ENCODE measurements at regions not wholly inside any gene's neighbourhood (a gene's known extent, or its start where the extent isn't known, plus 50 kb on each side); places are given as distances from the start of the nearest gene placed in this dataset.
"Not testable (repeated sequence)": the region's sequence is repeated elsewhere in the genome, so short reads cannot be mapped to it uniquely, and the experiment has no call there.

- no peak for DNase-seq (ENCODE audit: low read depth in 2 of 2)
Measured at GRCh38 chr10:61050120-61050745, 106.2 kb upstream of the RHOBTB1 start.

GRCh38 chr10:61049386-61049785 is 105.4 kb upstream of the RHOBTB1 start:
- DNase-seq (ENCODE audit: low read depth in 2 of 2), result no peak

DNA sequence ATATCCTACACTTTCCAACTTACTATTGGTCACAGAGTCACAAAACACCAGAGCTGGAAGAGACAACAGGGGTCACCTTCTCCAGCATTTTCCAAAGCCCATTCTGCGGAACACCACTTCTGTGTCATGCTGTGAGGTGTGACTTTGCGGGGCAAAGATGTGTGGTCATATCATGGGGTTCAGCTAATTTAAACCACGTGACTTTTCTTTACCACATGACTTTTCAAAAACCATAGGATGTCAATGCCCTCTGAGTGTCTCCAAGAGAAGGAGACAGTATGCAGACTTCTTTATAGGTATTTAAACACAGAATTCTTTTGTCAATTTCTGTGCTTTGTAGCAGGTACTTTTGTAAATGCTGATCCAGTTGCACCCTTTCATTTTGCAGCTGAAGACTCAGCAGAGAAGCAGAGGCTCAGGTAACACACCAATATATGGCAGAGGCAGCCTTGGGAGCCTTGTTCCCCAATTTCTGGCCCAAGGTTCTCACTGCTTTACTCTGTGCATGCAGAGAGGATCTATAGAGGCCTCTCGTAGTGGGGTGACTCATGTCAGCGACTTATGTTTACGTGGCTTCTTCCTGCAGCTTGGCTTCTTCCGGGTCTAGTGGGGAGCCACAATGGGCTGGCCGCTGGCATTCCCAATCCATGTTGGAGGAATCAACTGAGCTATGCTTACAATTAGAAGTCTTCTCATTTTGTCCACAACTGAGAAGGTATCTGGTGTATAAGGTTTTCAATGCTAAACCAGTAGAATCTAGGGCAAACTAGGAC is 104.0 kb upstream of the RHOBTB1 start:
- DNase-seq (ENCODE audit: low read depth in 2 of 2), result no peak

DNA sequence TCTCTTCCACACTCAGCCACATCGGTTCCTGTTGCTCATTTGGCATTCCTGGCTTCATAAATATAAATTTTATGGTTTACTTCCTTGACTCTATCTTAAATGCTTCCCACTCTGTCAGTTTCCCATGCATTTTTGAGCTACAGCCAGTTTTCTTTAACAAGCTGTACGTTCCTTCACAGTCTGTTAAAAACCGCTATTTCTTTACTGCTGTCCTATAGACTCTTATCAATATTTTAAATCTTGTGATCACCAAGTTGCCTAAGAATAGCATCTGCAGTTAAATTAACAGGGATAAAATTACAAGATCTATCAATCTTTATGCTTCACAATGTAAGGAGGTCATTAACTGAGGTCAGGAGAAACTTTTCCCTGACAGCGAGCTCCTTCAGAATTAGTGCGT is 103.1 kb upstream of the RHOBTB1 start:
- DNase-seq (ENCODE audit: low read depth in 2 of 2), result peak; percentile 56 to 63

DNA sequence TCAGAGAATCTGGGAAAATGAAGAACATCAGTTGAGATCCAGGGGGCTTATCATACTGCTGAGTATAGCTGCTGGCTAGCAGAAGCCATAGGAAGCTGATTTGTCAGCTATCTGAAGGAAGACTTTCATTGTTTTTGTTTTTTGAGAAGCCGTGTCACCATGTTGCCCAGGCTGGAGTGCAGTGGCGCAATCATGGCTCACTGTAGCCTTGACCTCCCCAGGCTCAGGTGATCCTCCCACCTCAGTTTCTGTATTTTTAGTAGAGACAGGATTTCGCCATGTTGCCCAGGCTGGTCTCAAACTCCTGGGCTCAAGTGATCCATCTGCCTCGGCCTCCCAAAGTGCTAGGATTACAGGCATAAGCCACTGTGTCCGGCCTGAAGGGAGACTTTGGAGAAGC is 101.5 kb upstream of the RHOBTB1 start:
- not testable (repeated sequence) for DNase-seq (ENCODE audit: low read depth in 2 of 2)

DNA sequence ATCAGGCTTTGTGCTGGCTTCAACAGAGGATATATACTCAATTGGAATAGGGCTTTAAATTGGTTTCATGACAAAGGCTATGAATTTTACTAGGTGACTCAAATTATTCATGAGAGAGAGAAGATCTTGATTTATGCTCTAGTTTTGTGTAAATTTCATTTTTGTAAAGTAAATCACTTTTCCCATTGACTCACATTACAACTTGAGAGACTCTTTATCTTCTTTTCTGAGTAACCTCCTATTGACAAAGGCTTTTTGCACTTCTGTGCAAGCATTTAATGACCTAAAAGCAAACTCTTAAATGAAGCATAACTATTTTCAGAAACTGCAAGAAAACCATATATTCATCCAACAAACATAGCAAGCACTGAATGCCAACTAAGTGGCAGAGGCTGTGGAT is 98.5 kb upstream of the RHOBTB1 start:
- DNase-seq (ENCODE audit: low read depth in 2 of 2), result no peak

DNA sequence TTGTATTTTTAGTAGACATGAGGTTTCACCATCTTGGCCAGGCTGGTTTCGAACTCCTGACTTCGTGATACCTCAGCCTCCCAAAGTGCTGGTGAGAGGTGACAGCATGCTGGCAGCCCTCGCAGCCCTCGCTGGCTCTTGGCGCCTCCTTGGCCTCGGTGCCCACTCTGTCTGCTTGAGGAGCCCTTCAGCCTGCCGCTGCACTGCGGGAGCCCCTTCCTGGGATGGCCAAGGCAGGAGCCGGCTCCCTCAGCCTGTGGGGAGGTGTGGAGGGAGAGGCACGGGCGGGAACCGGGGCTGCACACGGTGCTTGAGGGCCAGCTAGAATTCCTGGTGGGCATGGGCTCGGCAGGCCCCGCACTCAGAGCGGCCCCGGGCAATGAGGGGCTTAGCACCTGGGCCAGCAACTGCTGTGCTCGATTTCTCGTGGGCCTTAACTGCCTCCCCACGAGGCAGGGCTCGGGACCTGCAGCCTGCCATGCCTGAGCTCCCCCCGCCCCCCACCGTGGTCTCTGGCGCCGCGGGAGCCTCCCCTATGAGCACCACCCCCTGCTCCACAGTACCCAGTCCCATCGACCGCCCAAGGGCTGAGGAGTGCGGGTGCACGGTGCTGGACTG is 96.5 kb upstream of the RHOBTB1 start:
- DNase-seq (ENCODE audit: low read depth in 2 of 2), result no peak

GRCh38 chr10:61039868-61040267 is 95.9 kb upstream of the RHOBTB1 start:
- DNase-seq (ENCODE audit: low read depth in 2 of 2), result no peak

DNA sequence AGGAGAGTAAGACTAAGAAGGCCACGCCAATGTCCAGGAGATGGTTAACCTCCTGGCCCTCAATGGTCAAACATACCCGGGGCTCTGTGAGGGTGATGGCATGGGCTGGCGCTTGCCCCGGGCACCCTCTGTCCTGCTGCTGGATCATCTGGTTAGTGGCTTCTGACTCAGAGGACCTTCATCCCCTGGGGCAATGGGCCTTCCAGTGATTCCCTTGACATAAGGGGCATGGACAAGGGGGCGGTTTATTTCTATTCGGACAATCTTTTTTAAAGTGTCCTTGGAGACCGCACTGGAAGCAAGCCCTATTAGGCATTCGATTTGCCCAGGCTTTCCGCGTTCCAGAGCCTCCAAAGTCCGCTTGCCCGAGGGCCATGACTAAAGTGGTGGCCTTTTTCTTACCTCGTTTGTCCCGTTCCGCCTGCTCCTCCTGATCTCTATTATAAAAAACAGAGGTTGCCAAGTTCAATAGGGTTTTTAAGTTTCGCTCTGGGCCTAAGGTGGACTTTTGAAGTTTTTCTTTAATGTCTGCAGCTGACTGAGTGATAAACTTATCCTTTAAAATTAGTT is 93.4 kb upstream of the RHOBTB1 start:
- DNase-seq (ENCODE audit: low read depth in 2 of 2), result not testable (repeated sequence)

DNA sequence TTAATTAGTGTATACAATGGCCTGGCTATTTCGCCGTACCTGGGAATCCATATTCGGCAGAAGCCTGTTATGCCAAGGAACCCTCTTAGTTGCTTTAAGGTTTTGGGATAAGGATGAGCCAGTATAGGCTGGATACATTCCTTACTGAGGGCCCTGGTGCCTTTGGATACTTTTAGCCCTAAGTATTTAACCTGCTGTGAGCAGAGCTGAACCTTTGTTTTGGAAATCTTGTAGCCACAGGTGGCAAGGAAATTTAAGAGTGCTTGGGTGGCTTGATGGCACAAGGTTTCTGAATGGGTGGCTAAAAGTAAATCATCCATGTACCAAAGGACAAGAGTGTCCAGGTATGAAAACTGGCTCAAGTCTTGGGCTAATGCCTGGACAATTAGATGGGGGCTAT is 92.2 kb upstream of the RHOBTB1 start:
- not testable (repeated sequence) for DNase-seq (ENCODE audit: low read depth in 2 of 2)

- DNase-seq (ENCODE audit: low read depth in 2 of 2), result no peak
Measured at GRCh38 chr10:61031341-61031740, 87.4 kb upstream of the RHOBTB1 start.

DNA sequence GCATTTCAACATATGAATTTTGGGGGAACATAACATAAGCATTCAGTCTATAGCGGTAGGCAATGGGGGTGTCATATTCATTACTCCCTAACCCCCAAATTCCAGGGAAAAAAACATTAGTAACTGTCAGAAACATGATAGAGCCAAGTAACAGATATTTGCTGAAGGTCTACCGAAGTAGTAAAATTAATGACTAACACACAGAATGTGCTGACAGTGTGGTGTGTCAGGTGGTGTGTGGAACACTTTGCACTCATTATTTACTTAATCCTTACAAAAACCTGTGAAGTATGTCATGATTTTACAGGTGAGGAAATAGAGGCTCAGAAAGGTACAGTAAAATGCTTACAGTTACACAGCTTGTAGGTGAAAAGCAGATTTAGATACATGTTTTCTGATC is 85.4 kb upstream of the RHOBTB1 start:
- no peak for DNase-seq (ENCODE audit: low read depth in 2 of 2)

DNA sequence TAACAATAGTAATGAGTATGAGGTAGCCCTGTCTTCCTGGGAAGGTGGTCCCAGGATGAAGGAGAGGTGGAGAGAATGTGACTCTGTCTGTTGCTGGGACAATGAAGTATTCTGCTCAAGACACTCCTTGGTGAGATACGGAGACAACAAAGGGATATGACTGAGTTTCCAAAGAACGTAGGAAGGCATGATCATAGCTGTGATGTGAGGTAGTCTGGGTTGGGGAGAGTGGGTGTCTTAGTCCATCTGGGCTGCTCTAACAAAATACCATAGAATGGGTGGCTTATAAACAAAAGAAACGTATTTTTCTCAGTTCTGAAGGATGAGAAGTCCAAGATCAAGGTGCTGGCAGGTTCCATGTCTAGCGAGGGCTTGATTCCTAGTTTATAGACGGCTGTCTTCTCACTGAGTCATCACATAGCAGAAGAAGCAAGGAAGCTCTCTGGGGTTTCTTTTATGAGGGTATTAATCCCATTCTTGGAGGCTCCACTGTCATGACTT is 84.9 kb upstream of the RHOBTB1 start:
- DNase-seq (ENCODE audit: low read depth in 2 of 2), result no peak

- peak; percentile 5 to 8 for DNase-seq (ENCODE audit: low read depth in 2 of 2)
Measured at GRCh38 chr10:61024856-61025201, 80.8 kb upstream of the RHOBTB1 start.

- no peak for DNase-seq (ENCODE audit: low read depth in 2 of 2)
Measured at GRCh38 chr10:61024151-61024855, 80.3 kb upstream of the RHOBTB1 start.

DNA sequence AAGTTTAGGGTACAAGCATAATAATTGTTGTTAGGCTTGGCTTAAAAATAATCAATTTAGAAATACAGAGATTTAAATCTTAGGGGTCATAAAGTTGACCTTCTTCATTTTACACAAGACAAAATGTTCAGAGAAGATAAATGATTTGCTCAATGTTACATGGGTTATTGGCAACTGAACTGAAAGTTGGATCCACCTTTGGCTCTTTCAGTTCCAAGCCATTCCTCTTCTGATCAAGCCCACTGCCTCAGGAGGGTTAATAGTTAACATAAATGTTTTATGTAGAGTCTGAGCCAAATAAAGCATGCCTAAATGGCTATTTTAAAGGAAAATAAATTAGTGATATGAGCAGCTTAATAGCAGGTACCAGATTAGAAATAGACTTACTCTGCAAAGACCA is 79.1 kb upstream of the RHOBTB1 start:
- DNase-seq (ENCODE audit: low read depth in 2 of 2), result no peak

GRCh38 chr10:61021926-61022325 is 77.9 kb upstream of the RHOBTB1 start:
- no peak for DNase-seq (ENCODE audit: low read depth in 2 of 2)

DNA sequence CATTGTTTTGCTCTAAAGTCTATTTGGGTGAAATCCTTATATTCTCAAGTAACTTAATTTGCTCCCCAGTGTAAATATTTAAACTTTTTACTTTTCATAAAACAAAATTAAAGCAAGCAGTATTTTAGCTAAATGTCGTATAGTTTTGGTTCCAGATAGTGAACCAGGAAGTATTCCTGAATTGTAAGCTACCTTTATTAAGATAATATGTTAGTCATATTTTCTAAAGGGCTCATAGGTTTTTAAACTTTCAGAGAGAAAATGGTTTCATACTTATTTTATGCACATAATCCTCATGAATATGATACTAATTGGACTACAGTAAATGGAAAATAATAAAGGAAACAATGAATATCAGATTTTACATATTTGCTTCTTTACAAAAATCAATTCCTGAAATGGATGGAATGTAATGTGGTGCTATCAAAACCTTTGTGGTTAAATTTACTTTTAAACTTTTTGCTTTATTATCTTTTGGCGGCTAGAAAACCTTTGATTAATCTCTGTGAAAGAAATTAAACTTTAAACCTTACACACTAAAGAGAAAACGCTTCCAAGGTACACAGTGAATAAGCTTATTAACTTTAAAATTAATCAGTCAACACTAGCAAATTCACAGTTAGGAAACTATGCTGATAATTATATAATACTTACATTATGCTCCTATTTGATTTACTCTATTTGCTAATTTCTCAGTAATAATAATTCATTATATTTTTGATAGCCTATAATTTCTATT is 76.6 kb upstream of the RHOBTB1 start:
- DNase-seq (ENCODE audit: low read depth in 2 of 2), result no peak

DNA sequence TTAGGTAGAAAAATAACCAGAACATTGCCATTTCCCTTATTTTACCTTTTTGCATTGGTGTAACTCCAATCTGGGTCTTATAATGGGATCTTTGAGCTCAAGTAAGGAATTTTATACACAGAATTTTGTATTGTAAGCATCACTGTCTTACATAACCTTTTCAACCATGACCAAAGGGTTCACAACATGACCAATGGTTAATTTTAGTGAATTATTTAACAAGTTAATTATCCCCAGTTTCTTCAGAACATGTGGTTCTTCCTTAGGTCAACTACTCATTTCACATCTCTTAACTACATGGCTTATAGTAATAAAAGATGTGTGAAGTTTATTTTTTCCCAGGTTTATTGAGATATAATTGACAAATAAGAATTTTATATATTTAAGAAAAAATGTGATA is 74.2 kb upstream of the RHOBTB1 start:
- no peak for DNase-seq (ENCODE audit: low read depth in 2 of 2)

- DNase-seq (ENCODE audit: low read depth in 2 of 2), result no peak
Measured at GRCh38 chr10:61016630-61017029, 72.6 kb upstream of the RHOBTB1 start.

- no peak for DNase-seq (ENCODE audit: low read depth in 2 of 2)
Measured at GRCh38 chr10:61016007-61016406, 72.0 kb upstream of the RHOBTB1 start.

All from fibroblast of skin of left quadriceps (primary cell).